NCI-H146 (cell line): ENCODE measurements at regions not wholly inside any gene's neighbourhood (a gene's known extent, or its start where the extent isn't known, plus 50 kb on each side); places are given as distances from the start of the nearest gene placed in this dataset.

Experiments used
- DNase-seq: peaks from one replicate; lab custom pipeline; 2025; lab: John Stamatoyannopoulos, UW

- no peak for DNase-seq
Observed at GRCh38 chr2:4862031-4862430, 830.2 kb upstream of the SOX11 start.

- DNase-seq, result no peak
Observed at GRCh38 chr2:4866198-4866597, 826.0 kb upstream of the SOX11 start.

GRCh38 chr2:4868466-4868865 lies 823.7 kb upstream of the SOX11 start:
- DNase-seq, result no peak

- no peak for DNase-seq
Observed at GRCh38 chr2:4869154-4869553, 823.0 kb upstream of the SOX11 start.

- no peak for DNase-seq
Observed at GRCh38 chr2:4873364-4873763, 818.8 kb upstream of the SOX11 start.

GRCh38 chr2:4873876-4874593 lies 818.1 kb upstream of the SOX11 start:
- no peak for DNase-seq

GRCh38 chr2:4882421-4882820 lies 809.8 kb upstream of the SOX11 start:
- peak; percentile 22 for DNase-seq

GRCh38 chr2:4882941-4883340 lies 809.2 kb upstream of the SOX11 start:
- no peak for DNase-seq

- DNase-seq, result no peak
Observed at GRCh38 chr2:4883375-4883774, 808.8 kb upstream of the SOX11 start.

GRCh38 chr2:4884117-4884571 lies 808.0 kb upstream of the SOX11 start:
- no peak for DNase-seq

GRCh38 chr2:4891394-4891793 lies 800.8 kb upstream of the SOX11 start:
- DNase-seq, result no peak

GRCh38 chr2:4895371-4895770 lies 796.8 kb upstream of the SOX11 start:
- DNase-seq, result no peak

- DNase-seq, result no peak
Observed at GRCh38 chr2:4898706-4899105, 793.5 kb upstream of the SOX11 start.

GRCh38 chr2:4900242-4900641 lies 791.9 kb upstream of the SOX11 start:
- no peak for DNase-seq

GRCh38 chr2:4900861-4901770 lies 791.1 kb upstream of the SOX11 start:
- DNase-seq, result peak; percentile 35

- DNase-seq, result no peak
Observed at GRCh38 chr2:4903656-4904348, 788.4 kb upstream of the SOX11 start.

GRCh38 chr2:4908461-4908860 lies 783.7 kb upstream of the SOX11 start:
- no peak for DNase-seq

GRCh38 chr2:4909346-4910009 lies 782.7 kb upstream of the SOX11 start:
- no peak for DNase-seq

- DNase-seq, result no peak
Observed at GRCh38 chr2:4914036-4914435, 778.1 kb upstream of the SOX11 start.

- DNase-seq, result no peak
Observed at GRCh38 chr2:4914551-4914950, 777.6 kb upstream of the SOX11 start.

- DNase-seq, result no peak
Observed at GRCh38 chr2:4915357-4915756, 776.8 kb upstream of the SOX11 start.

- no peak for DNase-seq
Observed at GRCh38 chr2:4916094-4916493, 776.1 kb upstream of the SOX11 start.
